HCT116 (cell line): ENCODE measurements at regions not wholly inside any gene's neighbourhood (a gene's known extent, or its start where the extent isn't known, plus 50 kb on each side); places are given as distances from the start of the nearest gene placed in this dataset.

Experiments used
- ATAC-seq: fragments of 200-7000 bp; cut with Tn5 transposase; 2 replicates; pipeline ENCODE4 v1.9.1; 2020; ENCODE audit warnings: mild to moderate bottlenecking, moderate library complexity
- BruUV-seq: library from RNA; stranded (reverse); fragments of 400-500 nt; replicated peaks from 2 replicates; lab custom pipeline; 2021; lab: Mats Ljungman, UMichigan
- CTCF ChIA-PET: fragments of 300-600 bp; sonication (Branson Sonifier 250); formaldehyde crosslinking; loops from one replicate; lab custom pipeline; 2021; ENCODE audit warnings: antibody characterized with exemption; lab: Charles Lee
- POLR2A ChIA-PET: fragments of 300-600, 350-600 bp; sonication (Branson Sonifier 250); formaldehyde crosslinking; loops from one replicate; lab custom pipeline; 2021; ENCODE audit warnings: antibody characterized with exemption; lab: Charles Lee
- RAD21 ChIA-PET, 2 experiments: fragments of 300-600 bp; sonication (Branson Sonifier 250); formaldehyde crosslinking; loops; one replicate each; lab custom pipeline; 2023; ENCODE audit warnings: low total read pairs in 2 of 2; ENCODE audit not compliant: uncharacterized antibody in 2 of 2, unreplicated experiment in 2 of 2, low non-redundant PET in 1 of 2; lab: Charles Lee
- DNase-seq: peaks from one replicate; pipeline ENCODE4 v3.0.0-alpha.2; 2010; ENCODE audit warnings: low read depth, low spot score
- H2AFZ ChIP-seq: fragments of 200-600 bp; shearing (Covaris generic), sonication (generic); 2 replicates; pipeline ENCODE4 v1.6.1; 2017; ENCODE audit warnings: low read depth, mixed run types, mixed read lengths, antibody characterized with exemption, low read length; ENCODE audit not compliant: poor library complexity, severe bottlenecking
- H3K27ac ChIP-seq: 2 replicates; pipeline ENCODE4 v1.5.1; 2012; ENCODE audit warnings: low read depth, low read length
- H3K27me3 ChIP-seq: fragments of 200-600 bp; sonication (generic); 2 replicates; pipeline ENCODE4 v1.6.1; 2016; ENCODE audit warnings: mixed run types, low read length, mixed read lengths; ENCODE audit not compliant: insufficient read depth
- H3K36me3 ChIP-seq, 2 experiments: fragments of 200-500 bp in 1 of 2; fragments of 200-600 bp in 1 of 2; sonication (Bioruptor generic) in 1 of 2; sonication (generic) in 1 of 2; 2 replicates each; pipeline versions ENCODE4 v1.5.1 to v1.6.1; 2014 to 2016; ENCODE audit warnings: low read length in 2 of 2, inconsistent platforms in 1 of 2, mixed read lengths in 1 of 2, mixed run types in 1 of 2; ENCODE audit not compliant: insufficient read depth in 2 of 2, control insufficient read depth in 1 of 2
- H3K4me1 ChIP-seq, 2 experiments: fragments of 200-600 bp in 1 of 2; sonication (generic) in 1 of 2; 2 replicates each; pipeline versions ENCODE4 v1.5.1 to v1.6.1; 2012 to 2017; ENCODE audit warnings: low read length in 2 of 2, inconsistent platforms in 1 of 2, mild to moderate bottlenecking in 1 of 2, mixed read lengths in 1 of 2, mixed run types in 1 of 2, moderate library complexity in 1 of 2; ENCODE audit not compliant: insufficient read depth in 2 of 2, control insufficient read depth in 1 of 2
- H3K4me2 ChIP-seq: fragments of 200-600 bp; sonication (generic); 2 replicates; pipeline ENCODE4 v1.6.1; 2017; ENCODE audit warnings: mixed run types, low read length, mixed read lengths
- H3K4me3 ChIP-seq, 2 experiments: fragments of 200-600 bp in 1 of 2; sonication (generic) in 1 of 2; replicated peaks in 1 of 2; 2 replicates each; pipeline ENCODE4 v1.5.1; 2011 to 2016; ENCODE audit warnings: low read length in 2 of 2, control low read depth in 1 of 2, low read depth in 1 of 2, mild to moderate bottlenecking in 1 of 2, mixed read lengths in 1 of 2, mixed run types in 1 of 2
- H3K79me2 ChIP-seq: fragments of 200-600 bp; sonication (generic); 2 replicates; pipeline ENCODE4 v1.6.1; 2017; ENCODE audit warnings: mild to moderate bottlenecking, mixed run types, low read length, moderate library complexity, mixed read lengths; ENCODE audit not compliant: insufficient read depth
- H3K9ac ChIP-seq: fragments of 200-600 bp; sonication (generic); 2 replicates; pipeline ENCODE4 v1.6.1; 2016; ENCODE audit warnings: low read length, mixed read lengths
- H3K9me2 ChIP-seq: fragments of 200-600 bp; sonication (generic), shearing (Covaris generic); 2 replicates; pipeline ENCODE4 v1.6.1; 2017; ENCODE audit warnings: mixed run types, mild to moderate bottlenecking, moderate library complexity; ENCODE audit not compliant: insufficient read depth
- H3K9me3 ChIP-seq, 2 experiments: fragments of 200-500 bp in 1 of 2; fragments of 200-600 bp in 1 of 2; sonication (Bioruptor generic) in 1 of 2; sonication (generic) in 1 of 2; 2 replicates each; pipeline ENCODE4 v1.6.1; 2014 to 2017; ENCODE audit warnings: low read length in 2 of 2, mixed read lengths in 2 of 2, inconsistent platforms in 1 of 2, low read depth in 1 of 2, mild to moderate bottlenecking in 1 of 2, mixed run types in 1 of 2, moderate library complexity in 1 of 2; ENCODE audit not compliant: control insufficient read depth in 1 of 2, insufficient read depth in 1 of 2
- H4K20me1 ChIP-seq: fragments of 200-600 bp; sonication (generic), shearing (Covaris generic); 2 replicates; pipeline ENCODE4 v1.6.1; 2017; ENCODE audit warnings: mixed run types, mild to moderate bottlenecking, moderate library complexity; ENCODE audit not compliant: insufficient read depth
- ATF3 ChIP-seq: IDR thresholded peaks from 2 replicates; pipeline ENCODE4 v1.6.1; 2012
- CBX3 ChIP-seq: IDR thresholded peaks from 2 replicates; pipeline ENCODE4 v1.6.1; 2012; ENCODE audit warnings: low read depth
- ELF1 ChIP-seq: IDR thresholded peaks from 2 replicates; pipeline ENCODE4 v1.6.1; 2012; ENCODE audit warnings: low read depth, borderline replicate concordance
- EZH2phosphoT487 ChIP-seq: fragments of 200-600 bp; IDR thresholded peaks from 2 replicates; pipeline ENCODE4 v1.6.1; 2018; ENCODE audit warnings: antibody characterized with exemption, borderline replicate concordance
- FOSL1 ChIP-seq: IDR thresholded peaks from 2 replicates; pipeline ENCODE4 v1.6.1; 2012; ENCODE audit warnings: low read depth
- JUND ChIP-seq: IDR thresholded peaks from 2 replicates; pipeline ENCODE4 v1.6.1; 2012
- REST ChIP-seq: IDR thresholded peaks from 2 replicates; pipeline ENCODE4 v1.6.1; 2012; ENCODE audit warnings: low read depth
- SP1 ChIP-seq: IDR thresholded peaks from 2 replicates; pipeline ENCODE4 v1.6.1; 2012; ENCODE audit warnings: low read depth
- SRF ChIP-seq: IDR thresholded peaks from 2 replicates; pipeline ENCODE4 v1.6.1; 2012; ENCODE audit warnings: low read depth
- TCF7L2 ChIP-seq: IDR thresholded peaks from 2 replicates; pipeline ENCODE4 v1.7.0; 2011; ENCODE audit warnings: borderline replicate concordance, inconsistent platforms; ENCODE audit not compliant: insufficient read depth, insufficient read length; ENCODE audit errors: extremely low read depth
- YY1 ChIP-seq: IDR thresholded peaks from 2 replicates; pipeline ENCODE4 v1.6.1; 2011; ENCODE audit warnings: low read length, low read depth, moderate library complexity, mild to moderate bottlenecking; ENCODE audit not compliant: insufficient replicate concordance; ENCODE audit errors: extremely low read depth
- ZFX ChIP-seq: fragments of 450-650 bp; IDR thresholded peaks from 2 replicates; pipeline ENCODE4 v1.6.1; 2017
- intact Hi-C: fragments of 100-400 bp; cut with micrococcal nuclease; formaldehyde crosslinking; loops from 2 replicates; pipeline ENCODE4 v1.10.0; 2022

DNA sequence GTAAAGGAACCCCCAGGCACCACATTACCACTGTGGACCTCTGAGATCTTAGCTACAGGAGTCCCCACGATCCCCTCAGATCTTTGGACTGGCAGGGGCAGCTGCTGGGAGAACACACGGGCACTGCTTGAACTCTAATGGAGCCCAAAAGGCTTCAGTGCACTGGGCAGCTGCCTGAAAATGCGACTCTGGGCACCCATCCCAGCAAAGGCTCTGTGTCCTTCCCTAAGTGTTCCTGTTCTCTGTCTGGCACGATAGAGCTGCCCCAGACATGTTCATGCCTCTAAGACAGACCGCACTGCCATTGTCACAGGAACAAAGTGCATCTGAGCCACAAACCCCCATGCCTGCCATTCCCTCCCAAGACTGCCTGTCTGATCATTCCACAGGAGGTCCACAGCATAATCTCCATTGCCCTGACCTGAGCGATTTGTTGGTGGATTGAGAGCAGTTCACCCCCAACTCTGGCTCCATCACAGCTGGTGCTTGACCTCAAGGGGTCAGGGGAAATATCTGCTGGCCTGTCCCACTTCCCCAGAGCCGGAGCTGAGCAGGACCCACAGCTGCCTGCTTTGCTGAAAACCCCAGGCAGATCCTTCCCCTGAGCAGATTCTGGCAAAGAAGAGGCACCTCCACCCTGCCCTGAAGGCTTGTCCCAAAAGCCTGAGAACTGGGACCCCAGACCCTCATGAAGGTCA is 436.0 kb upstream of the INTU start:
- H3K79me2 ChIP-seq, result no peaks in the 10 kb centered on the region
- CTCF ChIA-PET, result no interaction called here
- no peaks in the 10 kb centered on the region for H3K36me3 ChIP-seq
- TF ChIP-seq EZH2phosphoT487 (no peak), REST (no peak), JUND (no peak)
- no peak overlapping the region for H3K4me2 ChIP-seq
- no peak overlapping the region for H3K9ac ChIP-seq
- DNase-seq, result no peak
- no peaks in the 10 kb centered on the region for H3K4me1 ChIP-seq
- no peaks in the 10 kb centered on the region; the same call in 1 of the 2 replicates for H3K9me2 ChIP-seq
- H3K27ac ChIP-seq, result no peak overlapping the region
- POLR2A ChIA-PET, result no interaction called here
- H2AFZ ChIP-seq, result no peak overlapping the region
- H3K27me3 ChIP-seq, result no peaks in the 10 kb centered on the region
- no TSS peak for BruUV-seq
- no peaks in the 10 kb centered on the region for H4K20me1 ChIP-seq
- RAD21 ChIA-PET, result no interaction called here
- H3K9me3 ChIP-seq, result no peaks in the 10 kb centered on the region
- intact Hi-C loops, result no loop called here
- no peak overlapping the region for H3K4me3 ChIP-seq
- ATAC-seq, result no peak

DNA sequence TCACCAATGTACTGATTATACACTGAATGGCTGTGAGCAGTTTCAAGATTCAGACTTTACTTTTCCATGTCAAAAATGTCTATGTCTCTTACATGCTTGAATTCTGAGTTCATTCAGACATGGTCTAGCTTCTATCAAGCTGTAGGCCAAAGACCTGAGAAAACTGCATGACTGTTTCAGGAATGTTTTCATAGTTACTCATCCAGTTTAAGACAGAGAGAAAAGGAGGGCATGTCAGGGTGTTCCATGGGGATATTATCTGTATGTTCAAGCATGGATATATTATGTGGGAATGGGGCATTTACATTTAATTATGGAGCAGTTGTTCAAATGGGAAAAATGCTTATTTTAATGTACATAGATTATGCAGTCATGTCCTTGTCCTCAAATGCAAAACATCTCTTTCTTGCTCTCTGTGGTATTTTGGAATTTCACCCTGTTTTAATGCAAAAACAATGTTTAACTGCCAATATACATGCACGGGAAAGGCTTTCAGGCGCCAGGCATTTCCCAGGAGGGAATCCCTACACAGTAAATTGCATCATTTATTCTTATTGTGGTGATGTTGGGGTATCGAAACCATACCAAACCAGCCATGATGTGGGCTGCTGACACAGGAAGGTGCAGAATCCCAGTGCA is 429.1 kb upstream of the INTU start:
- ATAC-seq (no peak), DNase-seq (no peak)
- no peaks in the 10 kb centered on the region for H3K36me3 ChIP-seq
- RAD21 ChIA-PET, result no interaction called here
- no peaks in the 10 kb centered on the region for H3K4me1 ChIP-seq
- H3K9me3 ChIP-seq, result no peaks in the 10 kb centered on the region
- H3K9ac ChIP-seq, result no peak overlapping the region
- H3K27me3 ChIP-seq, result no peaks in the 10 kb centered on the region
- POLR2A ChIA-PET, result no interaction called here
- H3K27ac ChIP-seq, result no peak overlapping the region
- no peak overlapping the region for H3K4me3 ChIP-seq
- no peaks in the 10 kb centered on the region for H4K20me1 ChIP-seq
- TF ChIP-seq CBX3, result no peak
- no peak for TF ChIP-seq FOSL1
- TF ChIP-seq SP1, result no peak
- no peak for TF ChIP-seq ELF1
- TF ChIP-seq SRF, result no peak
- no peak for TF ChIP-seq ATF3
- no peak for TF ChIP-seq ZFX
- no peak for TF ChIP-seq JUND
- TF ChIP-seq YY1, result no peak
- TF ChIP-seq EZH2phosphoT487, result no peak
- no peak for TF ChIP-seq TCF7L2
- no peaks in the 10 kb centered on the region for H3K9me2 ChIP-seq
- intact Hi-C loops, result no loop called here
- BruUV-seq, result no TSS peak
- no peak overlapping the region for H2AFZ ChIP-seq
- no peak overlapping the region for H3K4me2 ChIP-seq
- no peaks in the 10 kb centered on the region for H3K79me2 ChIP-seq
- CTCF ChIA-PET, result no interaction called here
